ENCODE measurements at regions not wholly inside any gene's neighbourhood (a gene's known extent, or its start where the extent isn't known, plus 50 kb on each side); places are given as distances from the start of the nearest gene placed in this dataset.

- no TSS peak for BruUV-seq (replicated peaks)
Measured at GRCh38 chr1:166588741-166589140, 250.5 kb upstream of the POGK start.

DNA sequence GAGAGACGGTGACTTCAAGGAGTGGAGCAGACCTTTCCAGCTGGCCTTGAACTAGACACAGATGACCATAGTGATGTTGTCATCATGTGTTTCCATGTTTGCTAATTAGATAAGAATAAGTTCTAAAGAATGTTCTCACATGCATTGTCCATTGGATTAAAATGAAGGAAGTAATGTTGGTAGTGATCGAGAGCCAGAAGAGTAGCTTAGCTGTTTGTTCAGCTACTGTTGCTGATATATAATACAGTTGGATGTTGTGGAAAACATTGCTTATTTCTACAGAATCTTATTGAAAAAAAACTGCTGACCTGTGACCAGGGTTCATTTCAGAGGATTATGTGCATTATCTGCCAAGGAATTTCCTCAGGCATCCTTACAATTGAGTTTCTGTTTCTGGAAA, 249.1 kb upstream of the POGK start:
- no peaks in the 10 kb centered on the region for H3K9me3 ChIP-seq (replicated peaks; ENCODE audit: control insufficient read depth, insufficient read depth, low read length)
- DNase-seq (ENCODE audit: low read depth, low spot score) (no peak), FAIRE-seq (no peak)
- no peaks in the 10 kb centered on the region for H3K79me2 ChIP-seq (ENCODE audit: control insufficient read depth, insufficient read depth, low read length)
- H3K4me1 ChIP-seq (ENCODE audit: control insufficient read depth, extremely low read depth, insufficient read depth, low read length), result no peaks in the 10 kb centered on the region
- H3K27ac ChIP-seq (ENCODE audit: insufficient read depth, low read depth, low read length), result no peak overlapping the region
- no peak overlapping the region for H3K4me2 ChIP-seq (ENCODE audit: insufficient read depth, low read length)
- no peaks in the 10 kb centered on the region for H3K27me3 ChIP-seq (ENCODE audit: control insufficient read depth in 2 of 2, insufficient read depth in 2 of 2, low read length in 2 of 2)
- TF ChIP-seq, protein P1, sequence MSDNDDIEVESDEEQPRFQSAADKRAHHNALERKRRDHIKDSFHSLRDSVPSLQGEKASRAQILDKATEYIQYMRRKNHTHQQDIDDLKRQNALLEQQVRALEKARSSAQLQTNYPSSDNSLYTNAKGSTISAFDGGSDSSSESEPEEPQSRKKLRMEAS (IDR thresholded peaks at IDR 0.05; ENCODE audit: insufficient read depth, insufficient read length), result no peak
- no peak for TF ChIP-seq MYC (IDR thresholded peaks at IDR 0.05; ENCODE audit: low read depth, low read length)
- no peak for TF ChIP-seq JUN (IDR thresholded peaks at IDR 0.05; ENCODE audit: borderline replicate concordance, insufficient read depth, insufficient read length, low read depth)
- no peak for TF ChIP-seq GATA2 (IDR thresholded peaks at IDR 0.05; ENCODE audit: insufficient read depth, insufficient read length, low read depth, low read length)
- no peak for TF ChIP-seq FOS (IDR thresholded peaks at IDR 0.05; ENCODE audit: borderline replicate concordance, insufficient read depth, low read length)
- TF ChIP-seq POLR2AphosphoS5 (IDR thresholded peaks at IDR 0.05; ENCODE audit: insufficient read depth, low read depth, low read length), result no peak
- TF ChIP-seq EZH2 (IDR thresholded peaks at IDR 0.05; ENCODE audit: borderline replicate concordance, low read depth, low read length, severe bottlenecking), result no peak
- TF ChIP-seq CTCF (IDR thresholded peaks at IDR 0.05; ENCODE audit: extremely low read depth in 1 of 2, insufficient read depth in 1 of 2, low read depth in 1 of 2, low read length in 2 of 2), result no peak
- TF ChIP-seq POLR2A (IDR thresholded peaks at IDR 0.05; ENCODE audit: low read depth, low read length), result no peak
- no peaks in the 10 kb centered on the region for H3K9me1 ChIP-seq (replicated peaks; ENCODE audit: control insufficient read depth, extremely low read depth, insufficient read depth, low read length)
- intact Hi-C loops (cut with micrococcal nuclease) (no loop called here), dilution Hi-C loops (cut with MboI; ENCODE audit: extremely low pct_ligation_motif_present, low sequenced_read_pairs) (no loop called here)
- no peaks in the 10 kb centered on the region for H3K36me3 ChIP-seq (ENCODE audit: control insufficient read depth in 2 of 2, extremely low read depth in 1 of 2, insufficient read depth in 2 of 2, low read length in 2 of 2)
- H2AFZ ChIP-seq (ENCODE audit: low read depth, low read length), result no peak overlapping the region
- ChIA-PET POLR2A (no interaction called here), CTCF (no interaction called here)
- H4K20me1 ChIP-seq (replicated peaks; ENCODE audit: control insufficient read depth, extremely low read depth, insufficient read depth, low read length), result no peaks in the 10 kb centered on the region
- H3K4me3 ChIP-seq (replicated peaks in 1 of 3; ENCODE audit: insufficient read depth in 1 of 3, low read depth in 1 of 3, low read length in 3 of 3), result no peak overlapping the region
- no TSS peak for BruUV-seq (replicated peaks)
- no peak overlapping the region for H3K9ac ChIP-seq (replicated peaks; ENCODE audit: extremely low read depth, insufficient read depth, low read length)

More at GRCh38 chr1:166588741-166589140, 250.5 kb upstream of the POGK start:
- POLR2A ChIA-PET, result no interaction called here
- Histone ChIP-seq H3K9me1 (replicated peaks; ENCODE audit: control insufficient read depth, extremely low read depth, insufficient read depth, low read length) (no peaks in the 10 kb centered on the region), H2AFZ (ENCODE audit: low read depth, low read length) (no peak overlapping the region), H3K9ac (replicated peaks; ENCODE audit: extremely low read depth, insufficient read depth, low read length) (no peak overlapping the region), H3K4me3 (replicated peaks in 1 of 3; ENCODE audit: insufficient read depth in 1 of 3, low read depth in 1 of 3, low read length in 3 of 3) (no peak overlapping the region), H4K20me1 (replicated peaks; ENCODE audit: control insufficient read depth, extremely low read depth, insufficient read depth, low read length) (no peaks in the 10 kb centered on the region), H3K36me3 (ENCODE audit: control insufficient read depth in 2 of 2, extremely low read depth in 1 of 2, insufficient read depth in 2 of 2, low read length in 2 of 2) (no peaks in the 10 kb centered on the region), H3K9me3 (replicated peaks; ENCODE audit: control insufficient read depth, insufficient read depth, low read length) (no peaks in the 10 kb centered on the region), H3K27me3 (ENCODE audit: control insufficient read depth in 2 of 2, insufficient read depth in 2 of 2, low read length in 2 of 2) (no peaks in the 10 kb centered on the region), H3K4me2 (ENCODE audit: insufficient read depth, low read length) (no peak overlapping the region), H3K79me2 (ENCODE audit: control insufficient read depth, insufficient read depth, low read length) (no peaks in the 10 kb centered on the region), H3K4me1 (ENCODE audit: control insufficient read depth, extremely low read depth, insufficient read depth, low read length) (no peaks in the 10 kb centered on the region), H3K27ac (ENCODE audit: insufficient read depth, low read depth, low read length) (no peak overlapping the region)
- no peak for DNase-seq (ENCODE audit: low read depth, low spot score)
- no peak for TF ChIP-seq GATA2 (IDR thresholded peaks at IDR 0.05; ENCODE audit: insufficient read depth, insufficient read length, low read depth, low read length)
- TF ChIP-seq MYC (IDR thresholded peaks at IDR 0.05; ENCODE audit: low read depth, low read length), result no peak
- no peak for TF ChIP-seq JUN (IDR thresholded peaks at IDR 0.05; ENCODE audit: borderline replicate concordance, insufficient read depth, insufficient read length, low read depth)
- no peak for TF ChIP-seq FOS (IDR thresholded peaks at IDR 0.05; ENCODE audit: borderline replicate concordance, insufficient read depth, low read length)
- no peak for TF ChIP-seq POLR2AphosphoS5 (IDR thresholded peaks at IDR 0.05; ENCODE audit: insufficient read depth, low read depth, low read length)
- no peak for TF ChIP-seq EZH2 (IDR thresholded peaks at IDR 0.05; ENCODE audit: borderline replicate concordance, low read depth, low read length, severe bottlenecking)
- TF ChIP-seq, protein P1 (IDR thresholded peaks at IDR 0.05; ENCODE audit: insufficient read depth, insufficient read length), result no peak
- CTCF ChIA-PET, result no interaction called here
- dilution Hi-C loops (cut with MboI; ENCODE audit: extremely low pct_ligation_motif_present, low sequenced_read_pairs) (no loop called here), intact Hi-C loops (cut with micrococcal nuclease) (no loop called here)
- FAIRE-seq, result no peak

Measured in endothelial cell of umbilical vein (primary cell).